K562 (cell line): ENCODE measurements at regions not wholly inside any gene's neighbourhood (a gene's known extent, or its start where the extent isn't known, plus 50 kb on each side); places are given as distances from the start of the nearest gene placed in this dataset.

ENCODE experiments used
- ATAC-seq: fragments of 200-7000 bp; cut with Tn5 transposase; 3 replicates; pipeline ENCODE4 v1.9.1; 2020; ENCODE audit warnings: moderate library complexity
- BruUV-seq: library from RNA; stranded (reverse); fragments of 400-500 nt; replicated peaks from 2 replicates; lab custom pipeline; 2021; lab: Mats Ljungman, UMichigan
- CTCF ChIA-PET: fragments of 300-600 bp; formaldehyde crosslinking; extraction: SDS; loops from one replicate; lab custom pipeline; 2021; ENCODE audit warnings: low intra/inter-chr PET ratio; lab: Yijun Ruan, JAX
- POLR2A ChIA-PET: fragments of 300-600, 350-650 bp; sonication (Branson Sonifier 250); formaldehyde crosslinking; extraction: SDS; loops from one replicate; lab custom pipeline; 2021; ENCODE audit warnings: antibody characterized with exemption, inconsistent platforms; lab: Yijun Ruan, JAX
- DNase-seq, 4 experiments: peaks; one replicate each; pipeline versions ENCODE4 v3.0.0 to v3.0.0-alpha.2; 2011 to 2018; ENCODE audit warnings: low spot score in 3 of 4, mixed read lengths in 3 of 4; ENCODE audit errors: extremely low read depth in 1 of 4
- FAIRE-seq: peaks from 2 replicates; lab custom pipeline; 2011; peaks lifted over from hg19 to GRCh38; lab: Jason Lieb, UNC
- H2AFZ ChIP-seq: 2 replicates; pipeline ENCODE4 v1.6.0; 2011; ENCODE audit warnings: low read depth, low read length, control low read depth, inconsistent platforms
- H3K27ac ChIP-seq: fragments of 200-600 bp; 3 replicates; pipeline ENCODE4 v1.8.0; 2011; ENCODE audit warnings: low read depth, mild to moderate bottlenecking, control low read depth, inconsistent platforms, low read length, moderate library complexity, mixed read lengths; ENCODE audit errors: extremely low read depth
- H3K27me3 ChIP-seq, 2 experiments: fragments of 300-600 bp in 1 of 2; 2 replicates in 1 of 2; 3 replicates in 1 of 2; pipeline versions ENCODE4 v1.6.0 to v1.8.0; 2011; ENCODE audit warnings: inconsistent platforms in 2 of 2, low read length in 2 of 2, mild to moderate bottlenecking in 1 of 2, mixed read lengths in 1 of 2, moderate library complexity in 1 of 2; ENCODE audit not compliant: control insufficient read depth in 2 of 2, insufficient read depth in 2 of 2
- H3K36me3 ChIP-seq: fragments of 300-600 bp; 3 replicates; pipeline ENCODE4 v1.8.0; 2011; ENCODE audit warnings: mild to moderate bottlenecking, low read length, inconsistent platforms; ENCODE audit not compliant: control insufficient read depth, insufficient read depth
- H3K4me1 ChIP-seq, 2 experiments: fragments of 200-600 bp in 1 of 2; replicated peaks in 1 of 2; 2 replicates in 1 of 2; 3 replicates in 1 of 2; pipeline versions ENCODE4 v1.5.1 to v1.8.0; 2011; ENCODE audit warnings: inconsistent platforms in 2 of 2, low read length in 2 of 2, mild to moderate bottlenecking in 1 of 2, mixed read lengths in 1 of 2, moderate library complexity in 1 of 2; ENCODE audit not compliant: control insufficient read depth in 2 of 2, insufficient read depth in 2 of 2
- H3K4me2 ChIP-seq: 2 replicates; pipeline ENCODE4 v1.6.1; 2011; ENCODE audit warnings: low read length, control low read depth, inconsistent platforms, mixed read lengths; ENCODE audit not compliant: insufficient read depth
- H3K4me3 ChIP-seq: fragments of 200-600 bp; sonication (generic), shearing (Covaris generic); 2 replicates; pipeline ENCODE4 v1.5.1; 2016; ENCODE audit warnings: control low read depth, inconsistent platforms
- H3K79me2 ChIP-seq: fragments of 200-600 bp; 3 replicates; pipeline ENCODE4 v1.8.0; 2011; ENCODE audit warnings: low read length, inconsistent platforms; ENCODE audit not compliant: control insufficient read depth, insufficient read depth
- H3K9ac ChIP-seq, 2 experiments: 2 replicates each; pipeline versions ENCODE4 v1.6.0 to v1.6.1; 2011; ENCODE audit warnings: low read depth in 2 of 2, low read length in 2 of 2, control low read depth in 1 of 2, inconsistent platforms in 1 of 2, mild to moderate bottlenecking in 1 of 2, mixed read lengths in 1 of 2; ENCODE audit not compliant: insufficient read depth in 1 of 2
- H3K9me1 ChIP-seq: one replicate; pipeline ENCODE4 v1.6.0; 2011; ENCODE audit warnings: inconsistent platforms, mild to moderate bottlenecking, low read length, moderate library complexity; ENCODE audit not compliant: control insufficient read depth, insufficient read depth
- H3K9me3 ChIP-seq: replicated peaks from 2 replicates; pipeline ENCODE4 v1.5.1; 2011; ENCODE audit warnings: low read depth, low read length, inconsistent platforms; ENCODE audit not compliant: control insufficient read depth, insufficient read depth
- H4K20me1 ChIP-seq: replicated peaks from 2 replicates; pipeline ENCODE4 v1.6.1; 2011; ENCODE audit warnings: low read length, inconsistent platforms, mixed read lengths; ENCODE audit not compliant: control insufficient read depth, insufficient read depth
- ARNT ChIP-seq, 2 experiments: fragments of 450-650 bp; IDR thresholded peaks; 2 replicates each; pipeline ENCODE4 v1.6.1; 2016; ENCODE audit warnings: mild to moderate bottlenecking in 1 of 2
- ATF4 ChIP-seq: fragments of 450-650 bp; formaldehyde crosslinking; IDR thresholded peaks from 2 replicates; pipeline ENCODE4 v1.4.0; 2022; ENCODE audit warnings: mild to moderate bottlenecking, moderate library complexity
- HOXB6 ChIP-seq: fragments of 250-450 bp; sonication (Bioruptor Pico); IDR thresholded peaks from 2 replicates; pipeline ENCODE4 v1.5.1; 2022; ENCODE audit warnings: mild to moderate bottlenecking, borderline replicate concordance
- MBD2 ChIP-seq: sonication (generic); IDR thresholded peaks from 2 replicates; pipeline ENCODE4 v1.6.1; 2016; ENCODE audit warnings: low read depth, borderline replicate concordance
- MXD1 ChIP-seq: fragments of 250-450 bp; sonication (Bioruptor Pico); IDR thresholded peaks from 2 replicates; pipeline ENCODE4 v1.8.0; 2021; ENCODE audit warnings: borderline replicate concordance, mild to moderate bottlenecking, moderate library complexity; ENCODE audit not compliant: poor library complexity, severe bottlenecking
- PTRF ChIP-seq: fragments of 450-650 bp; IDR thresholded peaks from 2 replicates; pipeline ENCODE4 v1.6.1; 2016; ENCODE audit warnings: mild to moderate bottlenecking, missing genetic modification characterization, missing compliant biosample characterization
- SMAD2 ChIP-seq: fragments of 150-350 bp; IDR thresholded peaks from 2 replicates; pipeline ENCODE4 v1.6.1; 2014; ENCODE audit warnings: low read depth, mild to moderate bottlenecking, low read length
- SP1 ChIP-seq: sonication (generic); formaldehyde crosslinking; IDR thresholded peaks from 2 replicates; pipeline ENCODE4 v1.8.1; 2022; ENCODE audit warnings: mild to moderate bottlenecking, missing genetic modification reagents
- TCF3 ChIP-seq: sonication (generic); formaldehyde crosslinking; IDR thresholded peaks from 2 replicates; pipeline ENCODE4 v1.4.0; 2020; ENCODE audit warnings: mild to moderate bottlenecking, missing genetic modification reagents
- TEAD1 ChIP-seq, 2 experiments: fragments of 450-650 bp in 1 of 2; sonication (generic) in 1 of 2; formaldehyde crosslinking; IDR thresholded peaks; 2 replicates each; pipeline versions ENCODE4 v1.4.0 to v1.8.0; 2020 to 2022; ENCODE audit warnings: mild to moderate bottlenecking in 2 of 2, missing genetic modification reagents in 1 of 2
- TFAM ChIP-seq: fragments of 250-450 bp; sonication (Bioruptor Pico); conservative IDR thresholded peaks from 2 replicates; pipeline ENCODE4 v1.5.0; 2021; ENCODE audit warnings: mild to moderate bottlenecking, moderate library complexity
- ZBTB40 ChIP-seq, 2 experiments: fragments of 450-650 bp in 1 of 2; sonication (generic) in 1 of 2; formaldehyde crosslinking in 1 of 2; IDR thresholded peaks; 2 replicates each; pipeline versions ENCODE4 v1.7.1 to v1.9.0; 2016 to 2022; ENCODE audit warnings: inconsistent platforms in 1 of 2, mild to moderate bottlenecking in 1 of 2, missing genetic modification reagents in 1 of 2
- ZC3H8 ChIP-seq: fragments of 450-650 bp; IDR thresholded peaks from 2 replicates; pipeline ENCODE4 v1.6.1; 2017
- WGBS: fragments of 100-300 bp; shearing (Covaris generic); methylation state at CpG from one replicate; pipeline ENCODE4 v1.1.6; 2016; ENCODE audit warnings: low coverage, mixed read lengths; ENCODE audit not compliant: insufficient coverage; ENCODE audit errors: missing lambda C conversion rate; 5-methylcytosine and 5-hydroxymethylcytosine counted together
- in situ Hi-C: fragments of 300-500 bp; cut with MboI; formaldehyde crosslinking; loops from 4 replicates; pipeline ENCODE4 v1.15.0; 2018; ENCODE audit warnings: inconsistent platforms, mixed read lengths
- intact Hi-C: fragments of 100-400 bp; cut with micrococcal nuclease; formaldehyde crosslinking; loops from 2 replicates; pipeline ENCODE4 v1.14.2; 2022

DNA sequence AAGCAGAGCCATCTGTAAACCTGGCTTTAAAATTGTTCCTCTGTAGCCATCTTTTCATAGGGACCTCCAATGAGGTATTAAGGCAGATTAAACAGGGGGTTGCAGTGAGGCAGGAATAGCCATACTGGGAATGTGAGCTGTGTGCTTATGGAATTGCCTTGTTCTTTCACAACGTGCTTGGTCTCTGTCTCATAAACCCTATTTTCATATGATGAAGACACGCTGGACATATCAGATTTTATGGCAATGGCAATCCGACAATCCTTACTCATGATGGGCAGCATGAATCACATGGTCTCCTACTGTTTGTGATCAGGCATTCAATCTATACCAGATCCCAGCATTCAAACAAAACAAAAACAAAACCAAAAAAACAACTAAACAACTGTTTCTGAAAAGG, 418.9 kb upstream of the NRP1 start:
- CTCF ChIA-PET, result no interaction called here
- no peak overlapping the region for H3K27ac ChIP-seq
- H2AFZ ChIP-seq, result no peak overlapping the region
- H3K79me2 ChIP-seq, result no peaks in the 10 kb centered on the region
- FAIRE-seq, result no peak
- H3K9me1 ChIP-seq, result no peaks in the 10 kb centered on the region
- POLR2A ChIA-PET, result no interaction called here
- in situ Hi-C loops (no loop called here), intact Hi-C loops (no loop called here)
- no TSS peak for BruUV-seq
- H3K4me1 ChIP-seq, result no peaks in the 10 kb centered on the region
- ATAC-seq, result no peak
- no peaks in the 10 kb centered on the region for H3K36me3 ChIP-seq
- no peak overlapping the region for H3K4me2 ChIP-seq
- WGBS, result 2% methylated on average over 3 of the region's 3 CpGs
- no peaks in the 10 kb centered on the region for H3K9me3 ChIP-seq
- no peak overlapping the region for H3K9ac ChIP-seq
- H4K20me1 ChIP-seq, result no peaks in the 10 kb centered on the region
- no peak for DNase-seq
- no peak overlapping the region for H3K4me3 ChIP-seq
- H3K27me3 ChIP-seq, result no peaks in the 10 kb centered on the region
- no peak for TF ChIP-seq TFAM (CRISPR knock-in tag)
- no peak for TF ChIP-seq TEAD1 (CRISPR knock-in tag; IDR thresholded peaks at IDR 0.05)
- no peak for TF ChIP-seq ZBTB40 (IDR thresholded peaks at IDR 0.05)
- no peak for TF ChIP-seq ZBTB40 (CRISPR knock-in tag; IDR thresholded peaks at IDR 0.05)
- no peak for TF ChIP-seq SP1
- TF ChIP-seq HOXB6, result no peak
- TF ChIP-seq ZC3H8, result no peak
- TF ChIP-seq MBD2, result no peak
- no peak for TF ChIP-seq ATF4 (CRISPR knock-in tag)
- TF ChIP-seq TCF3, result no peak
- TF ChIP-seq SMAD2, result no peak
- no peak for TF ChIP-seq MXD1 (CRISPR knock-in tag)
- no peak for TF ChIP-seq PTRF
- TF ChIP-seq ARNT (IDR thresholded peaks at IDR 0.05), result no peak
